ENCODE measurements at regions not wholly inside any gene's neighbourhood (a gene's known extent, or its start where the extent isn't known, plus 50 kb on each side); places are given as distances from the start of the nearest gene placed in this dataset.

DNA sequence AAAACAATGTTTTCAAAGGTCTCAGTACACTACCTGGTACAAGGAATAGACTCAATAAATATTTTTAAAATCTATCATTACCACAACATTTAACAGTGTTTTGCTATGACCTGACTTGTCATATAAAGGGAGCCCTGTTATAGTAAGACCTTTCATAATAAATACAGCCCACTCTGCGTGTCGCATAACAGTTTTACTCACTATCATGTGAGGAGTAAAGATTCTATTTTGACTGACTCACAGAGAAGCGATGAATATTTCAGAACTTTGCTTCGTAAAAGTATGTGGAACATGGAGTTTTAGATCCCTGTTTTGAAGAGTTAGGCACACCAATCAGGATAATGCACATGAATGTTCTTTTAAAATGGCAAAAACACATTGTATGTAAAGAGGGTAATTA is 531.2 kb downstream of the KCNA4 start:
- Histone ChIP-seq H3K36me3 (ENCODE audit: control insufficient read depth, insufficient read depth, low read length) (no peaks in the 10 kb centered on the region), H3K4me3 (ENCODE audit: low read depth in 2 of 2, low read length in 2 of 2) (no peak overlapping the region), H3K27ac (ENCODE audit: low read length) (no peak overlapping the region), H3K27me3 (ENCODE audit: control insufficient read depth, insufficient read depth, low read length) (no peaks in the 10 kb centered on the region), H3K4me1 (ENCODE audit: control insufficient read depth, insufficient read depth, low read length) (no peaks in the 10 kb centered on the region), H3K9me3 (ENCODE audit: control insufficient read depth, insufficient read depth, low read depth, low read length) (no peaks in the 10 kb centered on the region)
- DNase-seq (ENCODE audit: low read depth, low spot score) (no peak), ATAC-seq (no peak)
- POLR2A ChIA-PET: no interaction called here
- intact Hi-C loops (cut with micrococcal nuclease; ENCODE audit: unreplicated experiment) (no loop called here), in situ Hi-C loops (cut with HindIII; ENCODE audit: low pct_unique_long_range_greater_than_20kb, low sequenced_read_pairs) (no loop called here)
- CTCF ChIA-PET: no interaction called here
- no peak for TF ChIP-seq POLR2AphosphoS5 (IDR thresholded peaks at IDR 0.05; ENCODE audit: low read depth, low read length)
- TF ChIP-seq, protein P1, sequence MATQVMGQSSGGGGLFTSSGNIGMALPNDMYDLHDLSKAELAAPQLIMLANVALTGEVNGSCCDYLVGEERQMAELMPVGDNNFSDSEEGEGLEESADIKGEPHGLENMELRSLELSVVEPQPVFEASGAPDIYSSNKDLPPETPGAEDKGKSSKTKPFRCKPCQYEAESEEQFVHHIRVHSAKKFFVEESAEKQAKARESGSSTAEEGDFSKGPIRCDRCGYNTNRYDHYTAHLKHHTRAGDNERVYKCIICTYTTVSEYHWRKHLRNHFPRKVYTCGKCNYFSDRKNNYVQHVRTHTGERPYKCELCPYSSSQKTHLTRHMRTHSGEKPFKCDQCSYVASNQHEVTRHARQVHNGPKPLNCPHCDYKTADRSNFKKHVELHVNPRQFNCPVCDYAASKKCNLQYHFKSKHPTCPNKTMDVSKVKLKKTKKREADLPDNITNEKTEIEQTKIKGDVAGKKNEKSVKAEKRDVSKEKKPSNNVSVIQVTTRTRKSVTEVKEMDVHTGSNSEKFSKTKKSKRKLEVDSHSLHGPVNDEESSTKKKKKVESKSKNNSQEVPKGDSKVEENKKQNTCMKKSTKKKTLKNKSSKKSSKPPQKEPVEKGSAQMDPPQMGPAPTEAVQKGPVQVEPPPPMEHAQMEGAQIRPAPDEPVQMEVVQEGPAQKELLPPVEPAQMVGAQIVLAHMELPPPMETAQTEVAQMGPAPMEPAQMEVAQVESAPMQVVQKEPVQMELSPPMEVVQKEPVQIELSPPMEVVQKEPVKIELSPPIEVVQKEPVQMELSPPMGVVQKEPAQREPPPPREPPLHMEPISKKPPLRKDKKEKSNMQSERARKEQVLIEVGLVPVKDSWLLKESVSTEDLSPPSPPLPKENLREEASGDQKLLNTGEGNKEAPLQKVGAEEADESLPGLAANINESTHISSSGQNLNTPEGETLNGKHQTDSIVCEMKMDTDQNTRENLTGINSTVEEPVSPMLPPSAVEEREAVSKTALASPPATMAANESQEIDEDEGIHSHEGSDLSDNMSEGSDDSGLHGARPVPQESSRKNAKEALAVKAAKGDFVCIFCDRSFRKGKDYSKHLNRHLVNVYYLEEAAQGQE (IDR thresholded peaks at IDR 0.05; ENCODE audit: insufficient read depth in 1 of 2, low read depth in 2 of 2, low read length in 1 of 2): no peak
- TF ChIP-seq TCF7L2 (IDR thresholded peaks at IDR 0.05; ENCODE audit: low read depth, low read length): no peak
- no peak for TF ChIP-seq SIN3A (IDR thresholded peaks at IDR 0.05; ENCODE audit: borderline replicate concordance, insufficient read depth, low read depth, low read length)
- TF ChIP-seq, protein P2, sequence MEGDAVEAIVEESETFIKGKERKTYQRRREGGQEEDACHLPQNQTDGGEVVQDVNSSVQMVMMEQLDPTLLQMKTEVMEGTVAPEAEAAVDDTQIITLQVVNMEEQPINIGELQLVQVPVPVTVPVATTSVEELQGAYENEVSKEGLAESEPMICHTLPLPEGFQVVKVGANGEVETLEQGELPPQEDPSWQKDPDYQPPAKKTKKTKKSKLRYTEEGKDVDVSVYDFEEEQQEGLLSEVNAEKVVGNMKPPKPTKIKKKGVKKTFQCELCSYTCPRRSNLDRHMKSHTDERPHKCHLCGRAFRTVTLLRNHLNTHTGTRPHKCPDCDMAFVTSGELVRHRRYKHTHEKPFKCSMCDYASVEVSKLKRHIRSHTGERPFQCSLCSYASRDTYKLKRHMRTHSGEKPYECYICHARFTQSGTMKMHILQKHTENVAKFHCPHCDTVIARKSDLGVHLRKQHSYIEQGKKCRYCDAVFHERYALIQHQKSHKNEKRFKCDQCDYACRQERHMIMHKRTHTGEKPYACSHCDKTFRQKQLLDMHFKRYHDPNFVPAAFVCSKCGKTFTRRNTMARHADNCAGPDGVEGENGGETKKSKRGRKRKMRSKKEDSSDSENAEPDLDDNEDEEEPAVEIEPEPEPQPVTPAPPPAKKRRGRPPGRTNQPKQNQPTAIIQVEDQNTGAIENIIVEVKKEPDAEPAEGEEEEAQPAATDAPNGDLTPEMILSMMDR (IDR thresholded peaks at IDR 0.05): no peak
- no TSS peak for BruUV-seq (replicated peaks)

DNA sequence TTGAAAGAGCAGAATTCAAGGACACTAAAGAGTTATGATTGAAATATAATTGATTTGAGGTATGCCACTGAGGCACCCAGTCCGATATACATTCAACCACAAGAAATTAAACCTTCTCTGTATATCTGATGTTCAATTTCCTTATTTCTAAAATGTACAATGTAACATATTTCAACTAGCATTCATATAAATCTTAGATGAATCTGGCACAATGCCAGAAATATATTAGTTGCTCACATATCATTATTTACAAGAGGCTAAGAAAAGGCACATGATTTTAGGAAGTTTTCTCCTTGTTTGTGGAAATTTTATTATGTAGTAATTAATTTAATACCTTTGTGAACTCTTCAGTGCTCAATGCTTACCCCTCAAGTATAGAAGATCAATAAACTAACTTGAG is 532.3 kb downstream of the KCNA4 start:
- no TSS peak for BruUV-seq (replicated peaks)
- Histone ChIP-seq H3K4me3 (ENCODE audit: low read depth in 2 of 2, low read length in 2 of 2) (no peak overlapping the region), H3K36me3 (ENCODE audit: control insufficient read depth, insufficient read depth, low read length) (no peaks in the 10 kb centered on the region), H3K4me1 (ENCODE audit: control insufficient read depth, insufficient read depth, low read length) (no peaks in the 10 kb centered on the region), H3K9me3 (ENCODE audit: control insufficient read depth, insufficient read depth, low read depth, low read length) (no peaks in the 10 kb centered on the region), H3K27me3 (ENCODE audit: control insufficient read depth, insufficient read depth, low read length) (no peaks in the 10 kb centered on the region), H3K27ac (ENCODE audit: low read length) (no peak overlapping the region)
- CTCF ChIA-PET: no interaction called here
- ATAC-seq: no peak
- no peak for DNase-seq (ENCODE audit: low read depth, low spot score)
- POLR2A ChIA-PET: no interaction called here
- TF ChIP-seq TCF7L2 (IDR thresholded peaks at IDR 0.05; ENCODE audit: low read depth, low read length) (no peak), SIN3A (IDR thresholded peaks at IDR 0.05; ENCODE audit: borderline replicate concordance, insufficient read depth, low read depth, low read length) (no peak), POLR2AphosphoS5 (IDR thresholded peaks at IDR 0.05; ENCODE audit: low read depth, low read length) (no peak)
- TF ChIP-seq, protein P2 (IDR thresholded peaks at IDR 0.05): no peak
- TF ChIP-seq, protein P1 (IDR thresholded peaks at IDR 0.05; ENCODE audit: insufficient read depth in 1 of 2, low read depth in 2 of 2, low read length in 1 of 2): no peak
- in situ Hi-C loops (cut with HindIII; ENCODE audit: low pct_unique_long_range_greater_than_20kb, low sequenced_read_pairs) (no loop called here), intact Hi-C loops (cut with micrococcal nuclease; ENCODE audit: unreplicated experiment) (no loop called here)
